Peyer's patch (tissue), 4 donors: ENCODE measurements at regions not wholly inside any gene's neighbourhood (a gene's known extent, or its start where the extent isn't known, plus 50 kb on each side); places are given as distances from the start of the nearest gene placed in this dataset.

Experiments used
- CTCF ChIP-seq, 6 experiments: fragments of 450-650 bp in 4 of 6; fragments of 200-600 bp in 2 of 6; sonication (generic) in 1 of 6; IDR thresholded peaks; one replicate each; pipeline ENCODE4 v1.5.1; 2017 to 2019; ENCODE audit warnings: antibody characterized with exemption in 6 of 6, mild to moderate bottlenecking in 3 of 6, moderate library complexity in 1 of 6
- POLR2A ChIP-seq, 2 donors: fragments of 450-650 bp; IDR thresholded peaks; one replicate each; pipeline ENCODE4 v1.5.1; 2017; ENCODE audit warnings: antibody characterized with exemption in 2 of 2, mild to moderate bottlenecking in 2 of 2, moderate library complexity in 2 of 2

- no peak for TF ChIP-seq POLR2A (IDR thresholded peaks at IDR 0.05)
- TF ChIP-seq CTCF (IDR thresholded peaks at IDR 0.05) = no peak
Measured at GRCh38 chr7:69108097-69108496, 490.2 kb upstream of the AUTS2 start.
